ENCODE measurements at regions not wholly inside any gene's neighbourhood (a gene's known extent, or its start where the extent isn't known, plus 50 kb on each side); places are given as distances from the start of the nearest gene placed in this dataset.

GRCh38 chr1:166237675-166238074 lies 70.9 kb upstream of the FAM78B start:
- no peak for TF ChIP-seq ZNF274 (CRISPR knock-in tag; IDR thresholded peaks at IDR 0.05)
- TF ChIP-seq TARDBP (CRISPR knock-in tag; IDR thresholded peaks at IDR 0.05): no peak
- TF ChIP-seq ZBTB14 (CRISPR knock-in tag; IDR thresholded peaks at IDR 0.05): no peak
- no peak for TF ChIP-seq CTCF (CRISPR knock-in tag; IDR thresholded peaks at IDR 0.05)
- no peak for TF ChIP-seq PCBP2 (optimal IDR thresholded peaks at IDR 0.05; ENCODE audit: low read depth, low read length, poor library complexity, severe bottlenecking)
- TF ChIP-seq, protein P1, sequence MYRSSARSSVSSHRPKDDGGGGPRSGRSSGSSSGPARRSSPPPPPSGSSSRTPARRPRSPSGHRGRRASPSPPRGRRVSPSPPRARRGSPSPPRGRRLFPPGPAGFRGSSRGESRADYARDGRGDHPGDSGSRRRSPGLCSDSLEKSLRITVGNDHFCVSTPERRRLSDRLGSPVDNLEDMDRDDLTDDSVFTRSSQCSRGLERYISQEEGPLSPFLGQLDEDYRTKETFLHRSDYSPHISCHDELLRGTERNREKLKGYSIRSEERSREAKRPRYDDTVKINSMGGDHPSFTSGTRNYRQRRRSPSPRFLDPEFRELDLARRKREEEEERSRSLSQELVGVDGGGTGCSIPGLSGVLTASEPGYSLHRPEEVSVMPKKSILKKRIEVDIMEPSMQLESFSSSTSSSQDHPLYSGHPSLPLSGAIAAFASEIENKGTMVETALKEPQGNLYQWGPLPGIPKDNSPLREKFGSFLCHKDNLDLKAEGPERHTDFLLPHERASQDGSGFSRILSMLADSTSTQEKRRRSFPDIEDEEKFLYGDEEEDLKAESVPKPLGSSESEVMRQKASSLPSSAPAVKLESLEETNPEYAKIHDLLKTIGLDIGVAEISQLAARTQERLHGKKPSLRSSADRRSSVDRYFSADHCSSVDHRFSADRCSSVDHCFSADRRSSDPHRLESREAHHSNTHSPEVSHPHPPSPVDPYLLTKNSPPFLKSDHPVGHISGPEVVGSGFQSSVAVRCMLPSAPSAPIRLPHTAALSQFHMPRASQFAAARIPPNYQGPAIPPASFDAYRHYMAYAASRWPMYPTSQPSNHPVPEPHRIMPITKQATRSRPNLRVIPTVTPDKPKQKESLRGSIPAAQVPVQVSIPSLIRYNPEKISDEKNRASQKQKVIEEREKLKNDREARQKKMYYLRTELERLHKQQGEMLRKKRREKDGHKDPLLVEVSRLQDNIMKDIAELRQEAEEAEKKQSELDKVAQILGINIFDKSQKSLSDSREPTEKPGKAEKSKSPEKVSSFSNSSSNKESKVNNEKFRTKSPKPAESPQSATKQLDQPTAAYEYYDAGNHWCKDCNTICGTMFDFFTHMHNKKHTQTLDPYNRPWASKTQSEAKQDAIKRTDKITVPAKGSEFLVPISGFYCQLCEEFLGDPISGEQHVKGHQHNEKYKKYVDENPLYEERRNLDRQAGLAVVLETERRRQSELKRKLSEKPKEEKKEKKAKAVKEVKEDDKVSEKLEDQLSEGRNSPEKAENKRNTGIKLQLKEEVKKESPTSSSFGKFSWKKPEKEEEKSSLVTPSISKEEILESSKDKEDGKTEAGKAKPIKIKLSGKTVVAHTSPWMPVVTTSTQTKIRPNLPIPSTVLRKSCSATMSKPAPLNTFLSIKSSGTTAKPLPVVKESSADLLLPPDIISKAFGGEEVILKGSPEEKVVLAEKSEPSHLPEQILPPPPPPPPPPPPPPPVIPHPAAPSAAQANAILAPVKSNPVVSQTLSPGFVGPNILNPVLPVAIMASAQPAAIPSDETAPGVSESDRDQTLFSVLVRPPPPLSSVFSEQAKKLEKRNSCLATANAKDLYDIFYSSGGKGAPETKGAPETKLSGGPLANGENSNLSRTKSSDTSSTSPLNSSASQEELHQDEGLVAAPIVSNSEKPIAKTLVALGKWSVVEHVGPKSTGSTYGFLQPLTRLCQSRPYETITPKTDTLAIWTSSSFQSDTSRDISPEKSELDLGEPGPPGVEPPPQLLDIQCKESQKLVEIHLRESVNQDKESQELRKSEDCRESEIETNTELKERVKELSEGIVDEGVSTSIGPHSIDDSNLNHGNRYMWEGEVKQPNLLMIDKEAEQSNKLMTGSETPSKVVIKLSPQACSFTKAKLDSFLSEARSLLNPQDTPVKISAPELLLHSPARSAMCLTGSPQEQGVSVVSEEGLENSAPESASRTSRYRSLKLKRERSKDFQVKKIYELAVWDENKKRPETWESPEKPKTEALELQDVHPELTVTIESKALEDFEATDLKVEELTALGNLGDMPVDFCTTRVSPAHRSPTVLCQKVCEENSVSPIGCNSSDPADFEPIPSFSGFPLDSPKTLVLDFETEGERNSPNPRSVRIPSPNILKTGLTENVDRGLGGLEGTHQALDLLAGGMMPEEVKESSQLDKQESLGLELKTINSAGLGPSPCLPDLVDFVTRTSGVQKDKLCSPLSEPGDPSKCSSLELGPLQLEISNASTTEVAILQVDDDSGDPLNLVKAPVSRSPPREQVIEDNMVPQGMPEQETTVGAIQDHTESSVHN (CRISPR knock-in tag; IDR thresholded peaks at IDR 0.05): no peak
- no peak for TF ChIP-seq ZNF12 (CRISPR knock-in tag; IDR thresholded peaks at IDR 0.05)
- TF ChIP-seq GTF3A (CRISPR knock-in tag; conservative IDR thresholded peaks at IDR 0.05): no peak
- no peak for TF ChIP-seq RAD21 (CRISPR knock-in tag; IDR thresholded peaks at IDR 0.05)
- TF ChIP-seq HDAC1 (CRISPR knock-in tag; IDR thresholded peaks at IDR 0.05): no peak
- no peak for TF ChIP-seq ELF1 (CRISPR knock-in tag; IDR thresholded peaks at IDR 0.05)

All from HepG2 (cell line).